ENCODE measurements at regions not wholly inside any gene's neighbourhood (a gene's known extent, or its start where the extent isn't known, plus 50 kb on each side); places are given as distances from the start of the nearest gene placed in this dataset.

DNA sequence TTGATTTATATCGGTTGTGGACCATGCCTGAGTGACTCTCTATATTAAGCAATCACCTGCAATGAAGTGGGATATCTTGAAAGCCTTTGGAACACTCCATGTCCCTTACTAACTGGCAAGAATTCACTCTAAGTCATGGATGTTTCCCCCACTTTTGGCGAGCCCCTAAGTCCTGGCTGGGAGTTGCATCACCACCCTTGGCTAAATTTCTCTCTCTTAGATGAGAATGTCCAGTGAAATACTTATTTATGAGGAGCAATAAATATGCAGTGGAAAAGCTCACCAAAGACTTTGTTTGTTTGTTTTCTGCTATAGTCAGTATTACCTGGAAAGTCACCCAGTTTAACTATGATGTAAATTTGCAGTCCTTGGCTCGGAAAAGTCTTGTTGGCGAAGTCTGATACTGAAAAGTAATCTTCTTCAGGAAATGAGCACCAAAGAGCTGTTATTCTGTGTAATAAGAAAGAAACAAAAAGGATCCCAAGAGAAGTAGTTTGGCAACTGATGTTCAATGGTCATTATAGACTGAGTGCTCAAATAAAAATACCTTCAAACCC is 333.8 kb downstream of the DMRT2 start:
- H3K36me3 ChIP-seq: no peaks in the 10 kb centered on the region
- ATAC-seq (no peak), DNase-seq (no peak), FAIRE-seq (no peak)
- 46 to 62% methylated on average over 4 of the region's 4 CpGs for WGBS, 2 donors
- peaks cover 0 to 4% (median 0%) of the 10 kb centered on the region in 4 donors for H3K27me3 ChIP-seq
- H3K27ac ChIP-seq: no peak overlapping the region
- H3K4me1 ChIP-seq: no peaks in the 10 kb centered on the region
- no peaks in the 10 kb centered on the region for H3K9me3 ChIP-seq
- intact Hi-C loops (cut with DNase I): no loop called here
- TF ChIP-seq, protein P1, sequence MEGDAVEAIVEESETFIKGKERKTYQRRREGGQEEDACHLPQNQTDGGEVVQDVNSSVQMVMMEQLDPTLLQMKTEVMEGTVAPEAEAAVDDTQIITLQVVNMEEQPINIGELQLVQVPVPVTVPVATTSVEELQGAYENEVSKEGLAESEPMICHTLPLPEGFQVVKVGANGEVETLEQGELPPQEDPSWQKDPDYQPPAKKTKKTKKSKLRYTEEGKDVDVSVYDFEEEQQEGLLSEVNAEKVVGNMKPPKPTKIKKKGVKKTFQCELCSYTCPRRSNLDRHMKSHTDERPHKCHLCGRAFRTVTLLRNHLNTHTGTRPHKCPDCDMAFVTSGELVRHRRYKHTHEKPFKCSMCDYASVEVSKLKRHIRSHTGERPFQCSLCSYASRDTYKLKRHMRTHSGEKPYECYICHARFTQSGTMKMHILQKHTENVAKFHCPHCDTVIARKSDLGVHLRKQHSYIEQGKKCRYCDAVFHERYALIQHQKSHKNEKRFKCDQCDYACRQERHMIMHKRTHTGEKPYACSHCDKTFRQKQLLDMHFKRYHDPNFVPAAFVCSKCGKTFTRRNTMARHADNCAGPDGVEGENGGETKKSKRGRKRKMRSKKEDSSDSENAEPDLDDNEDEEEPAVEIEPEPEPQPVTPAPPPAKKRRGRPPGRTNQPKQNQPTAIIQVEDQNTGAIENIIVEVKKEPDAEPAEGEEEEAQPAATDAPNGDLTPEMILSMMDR (IDR thresholded peaks at IDR 0.05): no peak
- H3K4me3 ChIP-seq: no peak overlapping the region

GRCh38 chr9:1384816-1385215 is 334.7 kb downstream of the DMRT2 start:
- H3K4me3 ChIP-seq: no peak overlapping the region
- no peaks in the 10 kb centered on the region for H3K36me3 ChIP-seq
- H3K9me3 ChIP-seq: no peaks in the 10 kb centered on the region
- no peak overlapping the region for H3K27ac ChIP-seq
- no peaks in the 10 kb centered on the region for H3K4me1 ChIP-seq
- TF ChIP-seq, protein P1 (IDR thresholded peaks at IDR 0.05): no peak
- intact Hi-C loops (cut with DNase I): no loop called here
- ATAC-seq (no peak), FAIRE-seq (no peak), DNase-seq (no peak)
- H3K27me3 ChIP-seq: peaks cover 0 to 4% (median 0%) of the 10 kb centered on the region in 4 donors
- WGBS, 2 donors: 58 to 62% methylated on average over 2 of the region's 2 CpGs

DNA sequence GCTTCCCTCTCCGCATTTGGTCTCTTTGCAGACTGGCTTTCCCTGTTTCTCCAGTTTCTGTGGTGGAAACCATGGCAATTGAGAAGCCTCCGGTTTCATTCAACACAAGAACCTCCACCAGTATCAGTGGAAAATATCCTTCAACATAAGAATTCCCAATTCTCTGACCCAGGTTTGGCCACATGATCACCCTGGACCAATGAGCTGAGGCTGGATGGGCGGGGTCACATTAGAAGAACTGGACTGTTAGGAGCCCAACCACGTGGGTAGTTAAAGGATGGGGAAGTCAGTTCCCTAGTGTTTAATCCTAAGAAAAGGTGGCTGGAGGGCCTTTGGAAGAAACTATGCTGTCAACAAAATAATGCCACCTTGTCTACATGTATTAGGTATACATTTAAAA is 336.3 kb downstream of the DMRT2 start:
- H3K27ac ChIP-seq: no peak overlapping the region
- no peak overlapping the region for H3K4me3 ChIP-seq
- FAIRE-seq (no peak), ATAC-seq (no peak), DNase-seq (no peak)
- TF ChIP-seq, protein P1 (IDR thresholded peaks at IDR 0.05): no peak
- intact Hi-C loops (cut with DNase I): no loop called here
- H3K27me3 ChIP-seq: peaks cover 0 to 4% (median 0%) of the 10 kb centered on the region in 4 donors
- H3K9me3 ChIP-seq: no peaks in the 10 kb centered on the region
- H3K36me3 ChIP-seq: no peaks in the 10 kb centered on the region
- H3K4me1 ChIP-seq: no peaks in the 10 kb centered on the region
- WGBS, 2 donors: 61 to 70% methylated on average over 4 of the region's 4 CpGs

DNA sequence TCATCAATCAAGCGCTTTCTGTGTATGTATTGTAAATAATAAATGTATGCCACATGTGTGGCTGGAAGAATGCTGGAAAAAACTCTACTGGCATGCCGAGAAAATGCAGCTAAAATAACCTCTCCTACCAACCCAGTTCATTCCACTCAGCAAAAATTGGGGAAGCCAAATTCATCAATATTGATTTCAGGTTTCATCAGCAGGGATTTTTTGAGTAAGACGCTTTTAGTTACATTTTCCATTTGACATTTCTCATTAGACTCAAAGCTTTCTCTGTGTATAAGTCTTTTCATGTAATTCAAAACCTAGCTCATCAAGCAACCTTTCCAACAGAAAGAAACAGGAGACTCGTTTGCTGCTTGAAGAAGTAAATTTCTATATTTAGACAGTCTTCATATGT is 338.1 kb downstream of the DMRT2 start:
- H3K27me3 ChIP-seq: peaks cover 0 to 4% (median 0%) of the 10 kb centered on the region in 4 donors
- ATAC-seq: no peak

DNA sequence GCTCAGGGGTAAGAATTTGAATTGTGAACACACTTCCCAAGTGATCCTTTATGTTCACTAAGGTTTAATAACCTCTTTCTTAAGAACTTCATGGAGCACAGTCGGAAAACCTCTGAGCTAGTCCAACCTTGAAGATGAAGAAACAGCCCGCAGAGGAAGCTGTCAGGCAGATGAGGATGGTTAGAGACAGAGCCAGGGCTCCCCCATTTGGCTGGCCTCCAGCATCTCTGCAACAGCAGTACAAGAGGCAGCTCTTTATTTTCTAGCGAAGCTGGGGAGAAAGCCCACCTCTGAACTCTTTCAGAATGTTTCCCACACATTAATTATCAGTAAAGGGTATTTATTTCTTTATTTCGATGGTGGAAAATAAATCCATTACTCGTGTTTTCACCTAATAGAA is 350.8 kb downstream of the DMRT2 start:
- Histone ChIP-seq H3K27me3 (no peaks in the 10 kb centered on the region), H3K36me3 (no peaks in the 10 kb centered on the region), H3K27ac (no peak overlapping the region), H3K4me3 (no peak overlapping the region), H3K9me3 (no peaks in the 10 kb centered on the region), H3K4me1 (no peaks in the 10 kb centered on the region)
- FAIRE-seq (no peak), ATAC-seq (no peak), DNase-seq (no peak)
- WGBS, 2 donors: 22 to 27% methylated on average over 5 of the region's 5 CpGs
- intact Hi-C loops (cut with DNase I): no loop called here
- TF ChIP-seq, protein P1 (IDR thresholded peaks at IDR 0.05): no peak

More for the DNA sequence above, 338.1 kb downstream of the DMRT2 start:
- TF ChIP-seq, protein P1 (IDR thresholded peaks at IDR 0.05): no peak
- Histone ChIP-seq H3K4me1 (no peaks in the 10 kb centered on the region), H3K27ac (no peak overlapping the region), H3K4me3 (no peak overlapping the region), H3K9me3 (no peaks in the 10 kb centered on the region), H3K36me3 (no peaks in the 10 kb centered on the region)
- DNase-seq: no peak
- intact Hi-C loops (cut with DNase I): no loop called here
- 39 to 48% methylated on average over 4 of the region's 4 CpGs for WGBS, 2 donors
- no peak for FAIRE-seq

All from pancreas (tissue), 10 donors.